Omental fat pad (tissue), 3 donors: ENCODE measurements at regions not wholly inside any gene's neighbourhood (a gene's known extent, or its start where the extent isn't known, plus 50 kb on each side); places are given as distances from the start of the nearest gene placed in this dataset.

Experiments used
- ATAC-seq: fragments of 150-250 bp; one replicate; pipeline ENCODE4 v1.9.1; 2016; ENCODE audit warnings: mild to moderate bottlenecking, moderate library complexity; ENCODE audit not compliant: low FRiP score
- DNase-seq: peaks from one replicate; pipeline ENCODE4 v3.0.0-alpha.2; 2019; ENCODE audit warnings: low spot score
- CTCF ChIP-seq, 3 donors: fragments of 450-650 bp; IDR thresholded peaks; one replicate each; pipeline ENCODE4 v1.5.1; 2016 to 2017; ENCODE audit warnings: antibody characterized with exemption in 3 of 3, mild to moderate bottlenecking in 3 of 3, moderate library complexity in 2 of 3

- TF ChIP-seq CTCF (IDR thresholded peaks at IDR 0.05) = no peak
- ATAC-seq (no peak), DNase-seq (no peak)
Measured at GRCh38 chr5:167764641-167765289, 526.7 kb upstream of the WWC1 start.

GRCh38 chr5:167765352-167765751 is 526.1 kb upstream of the WWC1 start:
- ATAC-seq (no peak), DNase-seq (no peak)
- no peak for TF ChIP-seq CTCF (IDR thresholded peaks at IDR 0.05)

DNA sequence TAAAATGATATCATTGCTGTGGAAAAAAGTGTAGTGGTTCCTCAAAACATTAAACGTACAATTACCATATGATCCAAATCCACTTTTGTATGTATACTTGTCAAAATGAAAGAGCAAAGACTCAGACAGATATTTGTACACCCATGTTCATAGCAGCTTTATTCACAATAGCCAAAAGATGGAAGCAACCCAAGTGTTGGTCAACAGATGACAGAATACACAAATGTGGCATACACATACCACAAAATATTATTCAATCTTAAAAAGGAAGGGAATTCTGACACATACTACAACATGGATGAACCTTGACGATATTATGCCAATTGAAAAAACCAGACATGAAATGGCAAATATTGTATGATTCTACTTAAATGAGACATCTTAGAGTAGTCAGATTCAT is 524.5 kb upstream of the WWC1 start:
- DNase-seq (no peak), ATAC-seq (no peak)
- no peak for TF ChIP-seq CTCF (IDR thresholded peaks at IDR 0.05)

GRCh38 chr5:167767795-167768194 is 523.6 kb upstream of the WWC1 start:
- no peak for TF ChIP-seq CTCF (IDR thresholded peaks at IDR 0.05)
- ATAC-seq = no peak

GRCh38 chr5:167769846-167770413 is 521.5 kb upstream of the WWC1 start:
- no peak for TF ChIP-seq CTCF (IDR thresholded peaks at IDR 0.05)
- no peak for DNase-seq
- ATAC-seq = no peak

More at GRCh38 chr5:167767795-167768194, 523.6 kb upstream of the WWC1 start:
- no peak for DNase-seq

- TF ChIP-seq CTCF (IDR thresholded peaks at IDR 0.05) = no peak
- no peak for DNase-seq
- ATAC-seq = no peak
Measured at GRCh38 chr5:167770461-167770860, 521.0 kb upstream of the WWC1 start.

DNA sequence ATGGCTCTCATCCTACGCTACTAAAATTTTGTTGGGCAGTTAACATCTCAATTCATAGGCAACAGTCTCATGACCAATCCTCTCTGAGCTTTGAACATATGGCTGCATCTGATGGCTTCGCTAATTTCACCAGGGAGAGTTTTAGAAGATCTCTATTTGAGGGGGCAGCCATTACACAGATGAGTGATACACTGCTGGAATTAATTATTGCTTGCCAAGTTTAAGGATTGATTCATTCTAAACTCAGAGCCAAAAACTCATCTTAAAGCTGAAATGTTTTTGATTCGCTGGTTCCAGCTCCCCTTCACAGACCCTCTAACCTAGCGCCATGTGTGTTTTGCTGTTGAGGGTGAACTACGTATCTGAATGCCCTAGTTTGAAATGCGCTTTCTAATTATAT is 519.9 kb upstream of the WWC1 start:
- TF ChIP-seq CTCF (IDR thresholded peaks at IDR 0.05) = no peak
- DNase-seq (no peak), ATAC-seq (no peak)
